ENCODE measurements at regions not wholly inside any gene's neighbourhood (a gene's known extent, or its start where the extent isn't known, plus 50 kb on each side); places are given as distances from the start of the nearest gene placed in this dataset.

GRCh38 chr19:33890569-33890968 lies 93.9 kb downstream of the KCTD15 start:
- Histone ChIP-seq H2BK12ac (ENCODE audit: insufficient read length, low read depth, low read length) (no peak overlapping the region), H4K8ac (replicated peaks; ENCODE audit: insufficient read length, low read depth, low read length) (no peak overlapping the region), H2AFZ (ENCODE audit: low read length) (no peak overlapping the region), H3K18ac (ENCODE audit: insufficient read length, low read depth, low read length) (no peak overlapping the region), H3K79me1 (ENCODE audit: insufficient read depth, low read depth, low read length, poor library complexity, severe bottlenecking) (no peaks in the 10 kb centered on the region), H3K56ac (ENCODE audit: insufficient read length, low read depth, low read length) (no peak overlapping the region), H3K23me2 (ENCODE audit: insufficient read length, low read depth, low read length, poor library complexity, severe bottlenecking) (no peaks in the 10 kb centered on the region), H2BK15ac (ENCODE audit: low read depth, low read length) (no peak overlapping the region), H2BK20ac (ENCODE audit: low read depth, low read length, poor library complexity, severe bottlenecking) (no peak overlapping the region), H2BK120ac (ENCODE audit: low read depth, low read length, poor library complexity, severe bottlenecking) (no peak overlapping the region), H2AK5ac (ENCODE audit: insufficient read length, low read length) (no peak overlapping the region), H3K9ac (ENCODE audit: extremely low read depth, insufficient read length, low read length) (no peak overlapping the region), H3K27ac (ENCODE audit: insufficient read length, low read depth, low read length) (no peak overlapping the region), H3K23ac (ENCODE audit: insufficient read length, low read depth, low read length) (no peak overlapping the region), H3K4me2 (ENCODE audit: insufficient read depth, insufficient read length, low read length) (no peak overlapping the region), H2BK5ac (ENCODE audit: insufficient read length, low read length) (no peak overlapping the region), H4K5ac (ENCODE audit: insufficient read length, low read depth, low read length) (no peak overlapping the region), H3K79me2 (ENCODE audit: insufficient read depth, low read length) (no peaks in the 10 kb centered on the region), H3T11ph (ENCODE audit: low read length) (no peak overlapping the region), H3K4ac (ENCODE audit: low read depth, low read length) (no peak overlapping the region), H3K14ac (ENCODE audit: insufficient read depth, low read length) (no peak overlapping the region), H4K20me1 (ENCODE audit: control insufficient read depth, insufficient read depth, insufficient read length) (no peaks in the 10 kb centered on the region), H4K91ac (ENCODE audit: insufficient read length, low read depth, low read length) (no peak overlapping the region), H3K9me3 (ENCODE audit: control insufficient read depth, low read depth, low read length) (no peaks in the 10 kb centered on the region), H3K27me3 (ENCODE audit: insufficient read depth, low read length) (no peaks in the 10 kb centered on the region), H3K4me1 (ENCODE audit: insufficient read depth, low read length) (no peaks in the 10 kb centered on the region)
- WGBS (ENCODE audit: extremely low coverage, insufficient read length, low lambda C conversion rate): no CpG with 5 or more reads among the region's 2 CpGs
- no peak for DNase-seq
- Mint-ChIP-seq H3K4me1 (no peaks in the 10 kb centered on the region; a peak in 1 of 4 replicates), H3K9me3 (peaks cover 0 to 3% of the 10 kb centered on the region in 2 experiments; a peak in 2 of 5 replicates), H3K27ac (no peak overlapping the region), H3K4me3 (no peak overlapping the region), H3K27me3 (ENCODE audit: low read depth) (peaks cover 8% of the 10 kb centered on the region), H3K36me3 (ENCODE audit: insufficient read depth in 1 of 3, low read depth in 3 of 3) (no peaks in the 10 kb centered on the region; a peak in 1 of 7 replicates)
- TF ChIP-seq, protein P1, sequence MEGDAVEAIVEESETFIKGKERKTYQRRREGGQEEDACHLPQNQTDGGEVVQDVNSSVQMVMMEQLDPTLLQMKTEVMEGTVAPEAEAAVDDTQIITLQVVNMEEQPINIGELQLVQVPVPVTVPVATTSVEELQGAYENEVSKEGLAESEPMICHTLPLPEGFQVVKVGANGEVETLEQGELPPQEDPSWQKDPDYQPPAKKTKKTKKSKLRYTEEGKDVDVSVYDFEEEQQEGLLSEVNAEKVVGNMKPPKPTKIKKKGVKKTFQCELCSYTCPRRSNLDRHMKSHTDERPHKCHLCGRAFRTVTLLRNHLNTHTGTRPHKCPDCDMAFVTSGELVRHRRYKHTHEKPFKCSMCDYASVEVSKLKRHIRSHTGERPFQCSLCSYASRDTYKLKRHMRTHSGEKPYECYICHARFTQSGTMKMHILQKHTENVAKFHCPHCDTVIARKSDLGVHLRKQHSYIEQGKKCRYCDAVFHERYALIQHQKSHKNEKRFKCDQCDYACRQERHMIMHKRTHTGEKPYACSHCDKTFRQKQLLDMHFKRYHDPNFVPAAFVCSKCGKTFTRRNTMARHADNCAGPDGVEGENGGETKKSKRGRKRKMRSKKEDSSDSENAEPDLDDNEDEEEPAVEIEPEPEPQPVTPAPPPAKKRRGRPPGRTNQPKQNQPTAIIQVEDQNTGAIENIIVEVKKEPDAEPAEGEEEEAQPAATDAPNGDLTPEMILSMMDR (conservative IDR thresholded peaks at IDR 0.05): no peak

All from H9 (cell line).